Mammary epithelial cell (primary cell): ENCODE measurements at regions not wholly inside any gene's neighbourhood (a gene's known extent, or its start where the extent isn't known, plus 50 kb on each side); places are given as distances from the start of the nearest gene placed in this dataset.

Experiments
- EZH2 ChIP-seq: IDR thresholded peaks from 2 replicates; pipeline ENCODE4 v1.6.1; 2012; ENCODE audit warnings: low read length, inconsistent platforms, borderline replicate concordance
- TF ChIP-seq, protein P1 (sequence below), 2 donors: IDR thresholded peaks in 1 of 2; conservative IDR thresholded peaks in 1 of 2; 2 replicates each; pipeline ENCODE4 v1.5.1; 2011 to 2012; ENCODE audit warnings: inconsistent platforms in 2 of 2, low read length in 2 of 2, mild to moderate bottlenecking in 2 of 2, control low read depth in 1 of 2, low read depth in 1 of 2; ENCODE audit not compliant: insufficient read depth in 1 of 2; ENCODE audit errors: extremely low read depth in 1 of 2

GRCh38 chr18:23316316-23316715 is 136.8 kb upstream of the RIOK3 start:
- TF ChIP-seq, protein P1, sequence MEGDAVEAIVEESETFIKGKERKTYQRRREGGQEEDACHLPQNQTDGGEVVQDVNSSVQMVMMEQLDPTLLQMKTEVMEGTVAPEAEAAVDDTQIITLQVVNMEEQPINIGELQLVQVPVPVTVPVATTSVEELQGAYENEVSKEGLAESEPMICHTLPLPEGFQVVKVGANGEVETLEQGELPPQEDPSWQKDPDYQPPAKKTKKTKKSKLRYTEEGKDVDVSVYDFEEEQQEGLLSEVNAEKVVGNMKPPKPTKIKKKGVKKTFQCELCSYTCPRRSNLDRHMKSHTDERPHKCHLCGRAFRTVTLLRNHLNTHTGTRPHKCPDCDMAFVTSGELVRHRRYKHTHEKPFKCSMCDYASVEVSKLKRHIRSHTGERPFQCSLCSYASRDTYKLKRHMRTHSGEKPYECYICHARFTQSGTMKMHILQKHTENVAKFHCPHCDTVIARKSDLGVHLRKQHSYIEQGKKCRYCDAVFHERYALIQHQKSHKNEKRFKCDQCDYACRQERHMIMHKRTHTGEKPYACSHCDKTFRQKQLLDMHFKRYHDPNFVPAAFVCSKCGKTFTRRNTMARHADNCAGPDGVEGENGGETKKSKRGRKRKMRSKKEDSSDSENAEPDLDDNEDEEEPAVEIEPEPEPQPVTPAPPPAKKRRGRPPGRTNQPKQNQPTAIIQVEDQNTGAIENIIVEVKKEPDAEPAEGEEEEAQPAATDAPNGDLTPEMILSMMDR (conservative IDR thresholded peaks at IDR 0.05 in 1 of 2, IDR thresholded peaks at IDR 0.05 in 1 of 2; ENCODE audit: extremely low read depth in 1 of 2, insufficient read depth in 1 of 2, low read depth in 1 of 2, low read length in 2 of 2): no peak
- TF ChIP-seq EZH2: no peak
